ENCODE measurements at regions not wholly inside any gene's neighbourhood (a gene's known extent, or its start where the extent isn't known, plus 50 kb on each side); places are given as distances from the start of the nearest gene placed in this dataset.

DNA sequence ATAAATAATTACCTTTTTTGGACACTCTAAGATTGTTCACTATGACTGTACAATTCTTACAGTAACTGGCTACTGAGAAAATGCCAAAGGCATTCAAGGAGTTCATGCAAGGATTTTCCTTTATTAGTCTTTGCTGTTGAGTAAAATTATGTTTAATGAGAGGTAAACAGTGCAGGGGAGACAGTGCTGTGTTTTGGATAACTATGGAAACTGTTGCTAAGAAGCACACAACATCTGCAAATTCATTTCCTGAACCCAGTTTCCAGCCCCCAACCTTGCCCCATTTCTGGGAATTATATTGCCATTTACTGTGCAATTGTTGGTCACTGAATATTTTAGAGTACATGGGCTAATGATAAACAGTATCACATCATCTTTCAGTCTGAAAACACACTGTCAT lies 1005.8 kb downstream of the TRHDE start (continued):
- TF ChIP-seq MAFK (IDR thresholded peaks at IDR 0.05; ENCODE audit: low read depth, low read length) (no peak), SP4 (IDR thresholded peaks at IDR 0.05; ENCODE audit: low read length) (no peak), RAD21 (IDR thresholded peaks at IDR 0.05 in 1 of 2, conservative IDR thresholded peaks at IDR 0.05 in 1 of 2; ENCODE audit: low read depth in 2 of 2, low read length in 2 of 2) (no peak), SP2 (IDR thresholded peaks at IDR 0.05; ENCODE audit: low read length) (no peak), TEAD4 (IDR thresholded peaks at IDR 0.05; ENCODE audit: low read depth, low read length) (no peak), JUN (IDR thresholded peaks at IDR 0.05; ENCODE audit: low read depth, low read length) (no peak)
- TF ChIP-seq, protein P1, sequence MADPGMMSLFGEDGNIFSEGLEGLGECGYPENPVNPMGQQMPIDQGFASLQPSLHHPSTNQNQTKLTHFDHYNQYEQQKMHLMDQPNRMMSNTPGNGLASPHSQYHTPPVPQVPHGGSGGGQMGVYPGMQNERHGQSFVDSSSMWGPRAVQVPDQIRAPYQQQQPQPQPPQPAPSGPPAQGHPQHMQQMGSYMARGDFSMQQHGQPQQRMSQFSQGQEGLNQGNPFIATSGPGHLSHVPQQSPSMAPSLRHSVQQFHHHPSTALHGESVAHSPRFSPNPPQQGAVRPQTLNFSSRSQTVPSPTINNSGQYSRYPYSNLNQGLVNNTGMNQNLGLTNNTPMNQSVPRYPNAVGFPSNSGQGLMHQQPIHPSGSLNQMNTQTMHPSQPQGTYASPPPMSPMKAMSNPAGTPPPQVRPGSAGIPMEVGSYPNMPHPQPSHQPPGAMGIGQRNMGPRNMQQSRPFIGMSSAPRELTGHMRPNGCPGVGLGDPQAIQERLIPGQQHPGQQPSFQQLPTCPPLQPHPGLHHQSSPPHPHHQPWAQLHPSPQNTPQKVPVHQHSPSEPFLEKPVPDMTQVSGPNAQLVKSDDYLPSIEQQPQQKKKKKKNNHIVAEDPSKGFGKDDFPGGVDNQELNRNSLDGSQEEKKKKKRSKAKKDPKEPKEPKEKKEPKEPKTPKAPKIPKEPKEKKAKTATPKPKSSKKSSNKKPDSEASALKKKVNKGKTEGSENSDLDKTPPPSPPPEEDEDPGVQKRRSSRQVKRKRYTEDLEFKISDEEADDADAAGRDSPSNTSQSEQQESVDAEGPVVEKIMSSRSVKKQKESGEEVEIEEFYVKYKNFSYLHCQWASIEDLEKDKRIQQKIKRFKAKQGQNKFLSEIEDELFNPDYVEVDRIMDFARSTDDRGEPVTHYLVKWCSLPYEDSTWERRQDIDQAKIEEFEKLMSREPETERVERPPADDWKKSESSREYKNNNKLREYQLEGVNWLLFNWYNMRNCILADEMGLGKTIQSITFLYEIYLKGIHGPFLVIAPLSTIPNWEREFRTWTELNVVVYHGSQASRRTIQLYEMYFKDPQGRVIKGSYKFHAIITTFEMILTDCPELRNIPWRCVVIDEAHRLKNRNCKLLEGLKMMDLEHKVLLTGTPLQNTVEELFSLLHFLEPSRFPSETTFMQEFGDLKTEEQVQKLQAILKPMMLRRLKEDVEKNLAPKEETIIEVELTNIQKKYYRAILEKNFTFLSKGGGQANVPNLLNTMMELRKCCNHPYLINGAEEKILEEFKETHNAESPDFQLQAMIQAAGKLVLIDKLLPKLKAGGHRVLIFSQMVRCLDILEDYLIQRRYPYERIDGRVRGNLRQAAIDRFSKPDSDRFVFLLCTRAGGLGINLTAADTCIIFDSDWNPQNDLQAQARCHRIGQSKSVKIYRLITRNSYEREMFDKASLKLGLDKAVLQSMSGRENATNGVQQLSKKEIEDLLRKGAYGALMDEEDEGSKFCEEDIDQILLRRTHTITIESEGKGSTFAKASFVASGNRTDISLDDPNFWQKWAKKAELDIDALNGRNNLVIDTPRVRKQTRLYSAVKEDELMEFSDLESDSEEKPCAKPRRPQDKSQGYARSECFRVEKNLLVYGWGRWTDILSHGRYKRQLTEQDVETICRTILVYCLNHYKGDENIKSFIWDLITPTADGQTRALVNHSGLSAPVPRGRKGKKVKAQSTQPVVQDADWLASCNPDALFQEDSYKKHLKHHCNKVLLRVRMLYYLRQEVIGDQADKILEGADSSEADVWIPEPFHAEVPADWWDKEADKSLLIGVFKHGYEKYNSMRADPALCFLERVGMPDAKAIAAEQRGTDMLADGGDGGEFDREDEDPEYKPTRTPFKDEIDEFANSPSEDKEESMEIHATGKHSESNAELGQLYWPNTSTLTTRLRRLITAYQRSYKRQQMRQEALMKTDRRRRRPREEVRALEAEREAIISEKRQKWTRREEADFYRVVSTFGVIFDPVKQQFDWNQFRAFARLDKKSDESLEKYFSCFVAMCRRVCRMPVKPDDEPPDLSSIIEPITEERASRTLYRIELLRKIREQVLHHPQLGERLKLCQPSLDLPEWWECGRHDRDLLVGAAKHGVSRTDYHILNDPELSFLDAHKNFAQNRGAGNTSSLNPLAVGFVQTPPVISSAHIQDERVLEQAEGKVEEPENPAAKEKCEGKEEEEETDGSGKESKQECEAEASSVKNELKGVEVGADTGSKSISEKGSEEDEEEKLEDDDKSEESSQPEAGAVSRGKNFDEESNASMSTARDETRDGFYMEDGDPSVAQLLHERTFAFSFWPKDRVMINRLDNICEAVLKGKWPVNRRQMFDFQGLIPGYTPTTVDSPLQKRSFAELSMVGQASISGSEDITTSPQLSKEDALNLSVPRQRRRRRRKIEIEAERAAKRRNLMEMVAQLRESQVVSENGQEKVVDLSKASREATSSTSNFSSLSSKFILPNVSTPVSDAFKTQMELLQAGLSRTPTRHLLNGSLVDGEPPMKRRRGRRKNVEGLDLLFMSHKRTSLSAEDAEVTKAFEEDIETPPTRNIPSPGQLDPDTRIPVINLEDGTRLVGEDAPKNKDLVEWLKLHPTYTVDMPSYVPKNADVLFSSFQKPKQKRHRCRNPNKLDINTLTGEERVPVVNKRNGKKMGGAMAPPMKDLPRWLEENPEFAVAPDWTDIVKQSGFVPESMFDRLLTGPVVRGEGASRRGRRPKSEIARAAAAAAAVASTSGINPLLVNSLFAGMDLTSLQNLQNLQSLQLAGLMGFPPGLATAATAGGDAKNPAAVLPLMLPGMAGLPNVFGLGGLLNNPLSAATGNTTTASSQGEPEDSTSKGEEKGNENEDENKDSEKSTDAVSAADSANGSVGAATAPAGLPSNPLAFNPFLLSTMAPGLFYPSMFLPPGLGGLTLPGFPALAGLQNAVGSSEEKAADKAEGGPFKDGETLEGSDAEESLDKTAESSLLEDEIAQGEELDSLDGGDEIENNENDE (IDR thresholded peaks at IDR 0.05; ENCODE audit: insufficient replicate concordance, low read length): no peak

All from H1 (cell line).